Breast epithelium (tissue), 3 donors: ENCODE measurements at regions not wholly inside any gene's neighbourhood (a gene's known extent, or its start where the extent isn't known, plus 50 kb on each side); places are given as distances from the start of the nearest gene placed in this dataset.

ENCODE experiments used
- CTCF ChIP-seq, 3 donors: fragments of 450-650 bp; IDR thresholded peaks; one replicate each; pipeline ENCODE4 v1.5.1; 2016 to 2017; ENCODE audit warnings: antibody characterized with exemption in 3 of 3, mild to moderate bottlenecking in 3 of 3, moderate library complexity in 3 of 3
- POLR2A ChIP-seq: fragments of 450-650 bp; IDR thresholded peaks from one replicate; pipeline ENCODE4 v1.6.1; 2016; ENCODE audit warnings: antibody characterized with exemption, mild to moderate bottlenecking, moderate library complexity
- POLR2AphosphoS5 ChIP-seq, 3 donors: sonication (generic); formaldehyde crosslinking; IDR thresholded peaks; one replicate each; pipeline ENCODE4 v1.6.1; 2017; ENCODE audit warnings: antibody characterized with exemption in 3 of 3

DNA sequence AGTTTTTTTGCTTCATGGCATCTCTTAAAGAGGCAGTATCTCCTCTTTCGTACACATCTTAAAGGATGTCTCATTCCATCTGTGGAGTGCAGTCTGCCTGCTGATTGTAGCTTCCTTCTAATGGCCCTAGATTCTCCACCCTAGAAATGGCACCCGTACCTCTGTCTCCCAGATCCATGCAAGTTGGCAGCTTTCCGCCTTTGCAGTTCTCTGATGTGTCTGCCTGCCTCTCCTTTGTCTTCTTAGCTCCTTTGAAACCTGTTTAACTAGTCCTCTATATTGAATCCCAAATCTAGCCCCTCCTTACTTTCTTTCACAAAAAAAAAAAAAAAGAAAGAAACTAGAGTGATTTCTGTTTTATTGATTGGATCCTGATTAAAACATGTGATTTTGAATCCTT lies 1025.0 kb downstream of the ZPLD1 start:
- TF ChIP-seq CTCF (IDR thresholded peaks at IDR 0.05) (no peak), POLR2AphosphoS5 (IDR thresholded peaks at IDR 0.05) (no peak), POLR2A (no peak)
